Memory B cell (primary cell): ENCODE measurements at regions not wholly inside any gene's neighbourhood (a gene's known extent, or its start where the extent isn't known, plus 50 kb on each side); places are given as distances from the start of the nearest gene placed in this dataset.
"Not testable (repeated sequence)": the region's sequence is repeated elsewhere in the genome, so short reads cannot be mapped to it uniquely, and the experiment has no call there.

Source experiments
- ATAC-seq: fragments of 150-1000 bp; cut with Tn5 transposase; 2 replicates; pipeline ENCODE4 v1.10.0; 2021; ENCODE audit warnings: low read depth, mild to moderate bottlenecking, moderate library complexity
- DNase-seq, 2 donors: peaks; one replicate each; pipeline ENCODE4 v3.0.0; 2022; ENCODE audit warnings: low spot score in 2 of 2
- H3K27ac Mint-ChIP-seq: one replicate; pipeline ENCODE4 v1.8.0; 2022; ENCODE audit warnings: mild to moderate bottlenecking, moderate library complexity, mixed read lengths
- H3K27me3 Mint-ChIP-seq: one replicate; pipeline ENCODE4 v1.8.0; 2022; ENCODE audit warnings: mixed read lengths
- H3K36me3 Mint-ChIP-seq: one replicate; pipeline ENCODE4 v1.8.0; 2022; ENCODE audit warnings: mild to moderate bottlenecking, mixed read lengths
- H3K4me1 Mint-ChIP-seq: one replicate; pipeline ENCODE4 v1.8.0; 2022; ENCODE audit warnings: mixed read lengths
- H3K4me3 Mint-ChIP-seq: one replicate; pipeline ENCODE4 v1.8.0; 2022; ENCODE audit warnings: mild to moderate bottlenecking, moderate library complexity, mixed read lengths
- H3K9me3 Mint-ChIP-seq: one replicate; pipeline ENCODE4 v1.8.0; 2022; ENCODE audit warnings: mixed read lengths

DNA sequence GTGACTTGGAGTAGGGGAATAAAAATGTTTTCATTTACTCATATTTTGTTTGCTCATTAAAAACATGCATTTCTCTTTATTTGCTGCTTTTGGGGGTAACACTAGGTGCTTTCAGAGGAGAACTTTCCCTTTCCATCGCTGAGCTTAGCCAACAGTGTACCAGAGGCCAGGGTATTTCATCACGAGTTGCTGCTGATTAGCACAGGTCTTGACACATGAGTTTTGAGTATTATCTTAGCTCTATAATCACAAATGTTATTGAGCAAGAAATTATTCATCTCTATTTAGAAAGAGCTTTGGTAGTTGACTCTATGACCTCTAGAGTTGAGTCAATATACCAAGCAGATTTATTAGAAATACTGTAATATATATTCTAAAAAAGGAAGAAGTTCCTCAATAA lies 375.9 kb downstream of the NXPH1 start:
- no peaks in the 10 kb centered on the region for H3K27me3 Mint-ChIP-seq
- H3K4me1 Mint-ChIP-seq: no peaks in the 10 kb centered on the region
- H3K36me3 Mint-ChIP-seq: no peaks in the 10 kb centered on the region
- DNase-seq: no peak
- ATAC-seq: no peak
- no peak overlapping the region for H3K27ac Mint-ChIP-seq
- peaks cover 7% of the 10 kb centered on the region for H3K9me3 Mint-ChIP-seq
- no peak overlapping the region for H3K4me3 Mint-ChIP-seq

DNA sequence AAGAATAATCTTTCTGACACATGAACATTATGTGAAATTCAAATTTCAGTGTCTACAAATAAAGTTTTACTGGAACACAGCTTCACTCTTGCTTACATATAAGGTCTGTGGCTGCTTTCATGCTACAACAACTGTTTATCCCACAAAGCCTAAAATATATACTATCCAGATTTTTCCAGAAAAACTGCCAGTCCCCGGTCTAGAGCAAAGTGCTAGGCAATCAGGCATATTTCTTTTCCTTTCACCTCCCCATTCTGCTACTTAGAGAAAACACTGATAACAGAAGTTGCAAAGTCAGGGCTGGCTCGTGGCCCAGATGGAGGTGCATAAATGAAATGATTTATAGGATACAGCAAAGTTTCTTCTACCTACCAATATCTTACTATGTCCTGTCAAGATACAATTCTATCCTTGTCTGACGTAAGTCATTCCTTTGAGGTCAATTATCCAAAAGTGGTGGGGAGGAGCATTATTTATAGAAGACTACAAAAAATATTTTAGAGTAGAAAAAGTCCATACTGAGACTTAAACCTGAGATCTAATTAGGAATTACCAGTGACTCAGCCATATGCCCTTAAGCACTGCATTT lies 384.1 kb downstream of the NXPH1 start:
- ATAC-seq (no peak), DNase-seq (no peak)
- Mint-ChIP-seq H3K9me3 (peaks cover 1% of the 10 kb centered on the region), H3K27me3 (no peaks in the 10 kb centered on the region), H3K27ac (no peak overlapping the region), H3K4me1 (no peaks in the 10 kb centered on the region), H3K36me3 (no peaks in the 10 kb centered on the region), H3K4me3 (no peak overlapping the region)

GRCh38 chr7:8818406-8818805 lies 385.0 kb downstream of the NXPH1 start:
- Mint-ChIP-seq H3K9me3 (peaks cover 5% of the 10 kb centered on the region), H3K27me3 (no peaks in the 10 kb centered on the region), H3K27ac (no peak overlapping the region), H3K4me3 (no peak overlapping the region), H3K36me3 (no peaks in the 10 kb centered on the region), H3K4me1 (no peaks in the 10 kb centered on the region)
- DNase-seq: no peak
- ATAC-seq: no peak

DNA sequence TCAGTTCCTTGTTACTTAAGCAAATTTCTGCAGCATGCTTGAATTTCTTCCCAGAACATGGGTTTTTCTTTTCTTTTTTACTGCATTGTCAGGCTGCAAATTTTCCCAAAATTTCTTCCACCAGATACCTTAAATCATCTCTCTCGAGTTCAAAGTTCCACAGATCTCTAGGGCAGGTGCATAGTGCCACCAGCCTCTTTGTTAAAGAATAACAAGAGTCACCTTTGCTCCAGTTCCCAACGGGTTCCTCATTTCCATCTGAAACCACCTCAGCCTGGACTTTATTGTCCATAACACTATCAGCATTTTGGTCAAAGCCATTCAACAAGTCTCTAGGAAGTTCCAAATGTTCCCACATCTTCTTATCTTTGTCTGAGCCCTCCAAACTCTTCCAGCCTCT lies 389.2 kb downstream of the NXPH1 start:
- no peak for ATAC-seq
- no peak overlapping the region for H3K4me3 Mint-ChIP-seq
- no peak for DNase-seq
- H3K4me1 Mint-ChIP-seq: no peaks in the 10 kb centered on the region
- H3K36me3 Mint-ChIP-seq: no peaks in the 10 kb centered on the region
- H3K9me3 Mint-ChIP-seq: peaks cover 6% of the 10 kb centered on the region
- H3K27ac Mint-ChIP-seq: no peak overlapping the region
- no peaks in the 10 kb centered on the region for H3K27me3 Mint-ChIP-seq

DNA sequence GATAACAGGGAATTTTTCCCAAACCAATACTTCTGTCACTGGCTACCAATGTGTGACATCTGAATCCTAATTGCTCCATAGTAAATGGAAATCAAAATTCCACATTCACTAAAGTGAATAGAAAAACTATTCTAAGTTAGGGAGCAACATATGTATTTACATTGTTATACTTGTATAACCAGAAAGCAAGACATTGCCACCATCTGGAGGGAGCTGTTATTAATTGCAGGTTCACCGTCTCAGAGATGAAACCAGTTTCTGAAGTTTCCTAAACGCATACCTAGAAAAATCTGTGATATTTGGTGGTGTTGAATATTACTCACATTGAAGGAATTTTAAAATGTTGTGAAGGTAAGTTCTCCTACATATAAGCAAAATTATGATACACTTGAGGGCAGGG lies 390.1 kb downstream of the NXPH1 start:
- no peak overlapping the region for H3K27ac Mint-ChIP-seq
- DNase-seq (no peak), ATAC-seq (no peak)
- H3K4me1 Mint-ChIP-seq: no peaks in the 10 kb centered on the region
- no peak overlapping the region for H3K4me3 Mint-ChIP-seq
- peaks cover 4% of the 10 kb centered on the region for H3K9me3 Mint-ChIP-seq
- no peaks in the 10 kb centered on the region for H3K27me3 Mint-ChIP-seq
- H3K36me3 Mint-ChIP-seq: no peaks in the 10 kb centered on the region

DNA sequence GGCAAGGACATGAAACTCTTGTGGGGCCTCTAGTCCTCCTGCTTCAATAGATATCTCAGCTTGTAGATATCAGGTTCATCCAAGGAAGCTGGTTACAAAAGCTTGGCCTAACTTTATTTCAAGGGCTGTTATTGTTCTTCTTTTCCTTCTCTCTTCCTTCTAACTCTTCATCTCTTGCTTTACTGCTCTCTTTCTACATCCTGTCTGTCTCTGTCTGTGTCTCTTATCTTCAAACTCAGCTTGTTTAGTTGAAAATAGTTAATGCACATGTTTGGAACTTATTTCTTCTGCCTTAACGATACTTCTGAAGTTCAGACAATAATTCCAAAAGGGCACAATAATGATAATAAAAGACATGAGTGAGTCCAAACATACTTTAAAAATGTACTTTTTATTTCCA lies 393.9 kb downstream of the NXPH1 start:
- H3K4me3 Mint-ChIP-seq: no peak overlapping the region
- H3K4me1 Mint-ChIP-seq: no peaks in the 10 kb centered on the region
- peaks cover 4% of the 10 kb centered on the region for H3K9me3 Mint-ChIP-seq
- ATAC-seq: no peak
- no peak for DNase-seq
- no peaks in the 10 kb centered on the region for H3K27me3 Mint-ChIP-seq
- no peaks in the 10 kb centered on the region for H3K36me3 Mint-ChIP-seq
- H3K27ac Mint-ChIP-seq: no peak overlapping the region

- DNase-seq: no peak
- no peaks in the 10 kb centered on the region for H3K4me1 Mint-ChIP-seq
- ATAC-seq: no peak
- peaks cover 1% of the 10 kb centered on the region for H3K9me3 Mint-ChIP-seq
- H3K4me3 Mint-ChIP-seq: no peak overlapping the region
- no peak overlapping the region for H3K27ac Mint-ChIP-seq
- H3K27me3 Mint-ChIP-seq: no peaks in the 10 kb centered on the region
- H3K36me3 Mint-ChIP-seq: no peaks in the 10 kb centered on the region
Observed at GRCh38 chr7:8829100-8829499, 395.7 kb downstream of the NXPH1 start.

GRCh38 chr7:8831376-8831775 lies 398.0 kb downstream of the NXPH1 start:
- H3K9me3 Mint-ChIP-seq: peaks cover 6% of the 10 kb centered on the region
- no peaks in the 10 kb centered on the region for H3K36me3 Mint-ChIP-seq
- no peaks in the 10 kb centered on the region for H3K4me1 Mint-ChIP-seq
- ATAC-seq (no peak), DNase-seq (no peak)
- H3K4me3 Mint-ChIP-seq: no peak overlapping the region
- H3K27me3 Mint-ChIP-seq: no peaks in the 10 kb centered on the region
- no peak overlapping the region for H3K27ac Mint-ChIP-seq

DNA sequence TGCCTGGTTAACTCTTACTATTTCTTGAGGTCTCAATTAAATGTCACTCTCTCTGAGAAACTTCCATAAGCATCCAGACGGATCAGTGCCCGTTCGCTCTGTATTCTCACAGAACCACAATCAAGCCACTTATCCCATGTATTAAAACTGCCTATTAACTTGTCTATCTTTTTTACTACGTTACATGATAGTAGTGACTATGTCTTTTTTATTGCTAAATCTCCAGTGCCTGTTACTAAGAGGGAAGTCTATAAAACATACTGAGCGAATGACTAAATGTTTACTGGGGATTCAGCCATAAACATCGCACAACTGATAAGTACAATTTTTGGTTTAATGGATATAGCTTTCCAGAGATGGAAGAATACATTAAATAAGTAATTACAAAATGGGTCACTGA lies 399.9 kb downstream of the NXPH1 start:
- Mint-ChIP-seq H3K9me3 (peaks cover 5% of the 10 kb centered on the region), H3K27me3 (no peaks in the 10 kb centered on the region), H3K4me3 (no peak overlapping the region), H3K36me3 (no peaks in the 10 kb centered on the region), H3K4me1 (no peaks in the 10 kb centered on the region), H3K27ac (no peak overlapping the region)
- ATAC-seq: no peak
- no peak for DNase-seq

- ATAC-seq (no peak), DNase-seq (no peak)
- H3K4me3 Mint-ChIP-seq: no peak overlapping the region
- no peaks in the 10 kb centered on the region for H3K4me1 Mint-ChIP-seq
- H3K9me3 Mint-ChIP-seq: peaks cover 3% of the 10 kb centered on the region
- no peaks in the 10 kb centered on the region for H3K27me3 Mint-ChIP-seq
- H3K36me3 Mint-ChIP-seq: no peaks in the 10 kb centered on the region
- H3K27ac Mint-ChIP-seq: no peak overlapping the region
Observed at GRCh38 chr7:8841171-8841570, 407.8 kb downstream of the NXPH1 start.

- Mint-ChIP-seq H3K27me3 (no peaks in the 10 kb centered on the region), H3K27ac (no peak overlapping the region), H3K9me3 (peaks cover 6% of the 10 kb centered on the region), H3K4me3 (no peak overlapping the region), H3K4me1 (no peaks in the 10 kb centered on the region), H3K36me3 (no peaks in the 10 kb centered on the region)
- DNase-seq: no peak
- no peak for ATAC-seq
Observed at GRCh38 chr7:8871716-8872115, 438.3 kb downstream of the NXPH1 start.

DNA sequence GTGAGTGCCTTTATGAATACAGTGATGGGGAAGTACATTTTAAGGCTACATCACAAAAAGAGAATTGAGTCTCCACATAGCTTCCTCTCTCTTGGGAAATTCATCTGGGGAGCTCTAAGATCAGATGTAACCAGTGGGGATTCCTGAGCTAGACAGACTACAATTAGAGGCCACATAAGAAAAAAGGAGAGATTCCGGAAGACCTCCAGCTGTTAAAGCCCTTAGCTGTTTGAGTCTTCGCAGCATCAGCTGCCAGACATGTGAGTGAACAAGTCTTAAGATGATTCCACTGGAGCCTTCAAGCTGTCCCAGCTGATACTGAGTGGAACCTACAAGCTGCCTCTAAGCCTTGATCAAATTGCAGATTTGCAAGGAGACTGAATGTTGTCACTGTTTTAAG lies 448.5 kb downstream of the NXPH1 start:
- Mint-ChIP-seq H3K27ac (no peak overlapping the region), H3K4me1 (no peaks in the 10 kb centered on the region), H3K9me3 (peaks cover 1% of the 10 kb centered on the region), H3K27me3 (no peaks in the 10 kb centered on the region), H3K36me3 (no peaks in the 10 kb centered on the region), H3K4me3 (no peak overlapping the region)
- DNase-seq (no peak), ATAC-seq (no peak)

DNA sequence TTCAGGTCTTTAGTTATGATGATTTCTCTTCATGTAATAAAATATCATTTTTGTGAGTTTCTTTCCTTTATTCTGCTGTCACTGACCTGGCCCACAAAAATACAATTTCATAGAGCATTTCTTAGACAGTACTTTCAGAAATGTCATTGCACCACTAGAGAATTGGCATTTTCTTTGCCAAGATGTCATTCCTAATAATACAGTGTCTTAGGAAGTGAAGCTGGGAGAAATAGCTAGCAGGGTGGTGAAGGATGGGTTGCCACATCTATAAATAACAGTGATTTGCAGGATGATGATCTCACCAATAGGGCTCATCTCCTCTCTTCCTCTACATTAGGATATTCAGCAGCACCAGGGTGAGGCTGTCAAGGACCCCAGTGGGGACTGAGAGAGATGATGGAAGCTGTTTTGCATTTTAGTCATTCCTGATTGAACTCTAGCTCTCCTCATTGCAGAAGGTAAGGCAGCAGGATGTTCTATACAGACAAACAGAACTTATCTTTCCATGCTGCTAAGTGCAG lies 452.1 kb downstream of the NXPH1 start:
- H3K27ac Mint-ChIP-seq: no peak overlapping the region
- no peaks in the 10 kb centered on the region for H3K9me3 Mint-ChIP-seq
- no peaks in the 10 kb centered on the region for H3K27me3 Mint-ChIP-seq
- no peaks in the 10 kb centered on the region for H3K36me3 Mint-ChIP-seq
- H3K4me3 Mint-ChIP-seq: no peak overlapping the region
- H3K4me1 Mint-ChIP-seq: no peaks in the 10 kb centered on the region
- DNase-seq (no peak), ATAC-seq (no peak)

DNA sequence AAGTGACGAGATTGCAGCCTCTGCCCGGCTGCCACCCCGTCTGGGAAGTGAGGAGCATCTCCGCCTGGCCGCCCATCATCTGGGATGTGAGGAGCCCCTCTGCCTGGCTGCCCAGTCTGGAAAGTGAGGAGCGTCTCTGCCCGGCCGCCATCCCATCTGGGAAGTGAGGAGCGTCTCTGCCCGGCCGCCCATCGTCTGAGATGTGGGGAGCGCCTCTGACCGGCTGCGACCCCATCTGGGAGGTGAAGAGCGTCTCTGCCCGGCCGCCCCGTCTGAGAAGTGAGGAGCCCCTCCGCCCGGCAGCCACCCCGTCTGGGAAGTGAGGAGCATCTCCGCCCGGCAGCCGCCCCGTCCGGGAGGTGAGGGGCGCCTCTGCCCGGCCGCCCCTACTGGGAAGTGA lies 456.9 kb downstream of the NXPH1 start:
- not testable (repeated sequence) for H3K36me3 Mint-ChIP-seq, H3K4me3 Mint-ChIP-seq, H3K27me3 Mint-ChIP-seq, ATAC-seq, H3K4me1 Mint-ChIP-seq, H3K9me3 Mint-ChIP-seq, H3K27ac Mint-ChIP-seq, DNase-seq

DNA sequence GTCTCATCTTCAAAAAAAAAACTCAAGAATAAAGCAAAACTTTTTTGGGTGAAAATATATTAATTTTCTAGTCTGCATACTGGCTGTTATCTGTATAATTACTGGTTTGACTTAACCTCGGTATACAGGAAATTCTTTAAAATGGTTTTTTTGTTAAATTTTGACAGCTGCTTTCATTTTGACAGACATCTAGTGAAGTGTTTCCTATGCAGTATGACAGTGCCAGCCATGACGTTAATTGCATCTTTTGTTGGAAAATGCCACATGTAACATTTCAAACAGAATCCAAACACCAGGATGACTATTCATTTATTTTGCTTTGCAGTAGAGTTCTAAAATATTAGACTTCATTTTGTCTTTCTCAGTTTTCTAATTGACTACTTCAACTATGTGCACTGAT lies 460.4 kb downstream of the NXPH1 start:
- H3K27me3 Mint-ChIP-seq: no peaks in the 10 kb centered on the region
- peaks cover 5% of the 10 kb centered on the region for H3K9me3 Mint-ChIP-seq
- no peaks in the 10 kb centered on the region for H3K4me1 Mint-ChIP-seq
- H3K4me3 Mint-ChIP-seq: no peak overlapping the region
- no peak for DNase-seq
- no peaks in the 10 kb centered on the region for H3K36me3 Mint-ChIP-seq
- no peak for ATAC-seq
- no peak overlapping the region for H3K27ac Mint-ChIP-seq
